HG03521 (cell line): ENCODE measurements at regions not wholly inside any gene's neighbourhood (a gene's known extent, or its start where the extent isn't known, plus 50 kb on each side); places are given as distances from the start of the nearest gene placed in this dataset.

Experiments
- ATAC-seq: cut with Tn5 transposase; IDR thresholded peaks from one replicate; pipeline ENCODE4 v1.9.1; 2021; ENCODE audit warnings: mild to moderate bottlenecking, moderate library complexity; ENCODE audit not compliant: unreplicated experiment

DNA sequence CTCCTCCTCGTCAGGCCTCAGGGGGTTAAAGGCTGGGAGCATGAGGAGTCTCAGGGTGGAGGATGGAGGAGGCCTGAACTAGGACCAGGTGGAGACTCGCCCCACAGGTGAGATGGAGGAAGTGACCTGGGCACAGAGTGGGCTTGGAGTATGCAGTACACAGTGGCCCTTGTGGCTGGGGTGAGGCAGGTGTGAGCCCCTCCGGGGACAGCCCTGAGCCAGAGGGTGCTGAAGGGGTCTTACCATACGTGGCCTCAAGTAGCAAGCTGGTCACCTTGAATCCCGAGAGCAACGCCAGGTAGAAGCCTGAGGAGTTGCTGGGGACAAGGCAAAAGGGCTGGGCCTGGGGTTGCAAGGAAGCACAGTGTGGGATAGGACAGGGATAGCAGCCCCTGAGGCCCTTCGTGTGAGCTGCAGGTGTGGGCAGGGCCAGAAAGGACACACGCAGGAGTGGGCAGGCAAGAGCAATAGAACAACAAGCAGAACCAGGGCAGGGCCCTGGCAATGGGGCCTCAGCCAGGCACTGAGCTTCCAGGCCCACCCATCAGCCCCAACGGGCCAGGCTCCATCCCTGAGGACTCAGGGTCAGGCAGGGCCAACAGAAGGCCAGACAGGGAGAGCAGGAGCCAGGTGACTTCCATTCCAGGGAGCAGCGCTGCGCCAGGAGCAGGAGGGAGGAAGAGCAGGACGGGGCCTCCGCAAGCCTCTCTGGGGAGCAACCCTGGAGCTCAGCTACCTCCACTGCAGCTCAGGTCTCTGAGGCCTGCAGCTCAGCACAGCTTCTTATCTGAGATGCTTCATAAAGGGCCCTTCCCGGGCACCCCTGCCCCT is 64.2 kb upstream of the TNRC6C start:
- ATAC-seq, result no peak

DNA sequence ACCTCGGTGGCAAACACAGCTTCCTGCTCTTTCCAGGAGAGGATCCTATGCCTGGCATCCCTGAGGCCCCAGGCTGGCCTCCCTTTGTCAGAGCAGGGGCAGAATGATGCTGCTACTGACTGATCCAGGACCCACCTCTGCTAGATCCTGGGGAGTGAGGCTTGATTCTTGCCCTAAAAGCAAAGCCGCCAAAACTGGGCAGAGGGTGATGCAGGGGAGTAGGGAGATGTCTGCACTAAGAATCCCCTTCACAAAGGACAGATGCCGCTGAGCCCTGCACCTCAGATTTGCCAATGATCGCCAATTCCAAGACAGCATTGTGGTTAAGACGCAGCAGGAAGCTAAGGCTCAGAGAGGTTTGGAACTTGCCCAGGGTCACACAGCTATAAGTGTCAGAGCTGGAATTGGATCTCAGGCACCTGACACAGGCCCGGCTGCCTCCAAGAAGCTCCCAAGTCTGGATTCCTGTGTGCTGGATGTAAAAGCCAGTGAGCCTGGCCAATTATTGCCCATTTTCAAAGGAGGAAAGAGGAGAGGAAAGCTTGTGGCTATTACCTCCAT is 60.7 kb upstream of the TNRC6C start:
- ATAC-seq, result no peak

DNA sequence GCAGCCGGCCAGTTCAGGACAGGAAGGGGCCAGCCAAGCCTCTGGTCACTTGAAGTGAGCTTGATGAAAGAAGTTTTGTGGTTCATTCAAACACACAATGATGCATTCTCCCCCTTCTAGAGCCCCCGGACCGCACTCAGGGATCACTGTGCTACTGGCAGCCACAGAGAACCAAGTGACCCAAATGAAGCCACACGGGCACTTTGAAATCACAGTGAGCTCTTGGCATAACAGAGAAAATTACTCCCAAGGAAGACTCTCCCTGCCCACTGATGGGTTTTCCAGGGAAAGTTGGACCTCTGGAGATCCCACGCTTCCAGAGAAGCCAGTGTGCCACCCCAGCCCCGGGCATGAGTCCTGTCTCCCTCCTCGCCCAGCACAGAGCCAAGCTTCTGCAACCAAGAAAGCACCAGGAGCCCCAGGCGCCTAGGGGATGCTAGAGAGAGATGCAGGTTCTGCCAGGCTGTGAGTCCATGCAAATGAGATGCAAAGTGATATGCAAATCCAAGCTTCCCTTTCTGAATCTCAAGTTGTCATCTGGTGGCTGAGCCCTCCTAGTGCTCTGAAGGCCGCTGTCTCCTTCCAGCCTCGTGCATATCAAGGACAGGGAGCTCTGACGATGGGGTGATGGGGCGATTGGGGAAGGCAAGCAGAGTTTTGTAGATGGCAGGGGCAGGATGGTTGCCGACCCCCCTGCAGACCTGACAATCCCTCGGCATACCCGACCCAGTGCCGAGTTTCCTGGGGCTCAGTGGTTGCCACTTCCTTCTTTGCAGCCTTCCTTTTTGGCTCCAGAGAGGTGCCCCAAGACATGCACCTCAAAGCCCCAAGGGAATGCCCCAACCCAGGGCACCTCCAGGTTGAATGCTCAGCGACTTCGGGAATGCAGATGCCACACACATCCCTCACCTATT is 59.7 kb upstream of the TNRC6C start:
- ATAC-seq, result no peak

DNA sequence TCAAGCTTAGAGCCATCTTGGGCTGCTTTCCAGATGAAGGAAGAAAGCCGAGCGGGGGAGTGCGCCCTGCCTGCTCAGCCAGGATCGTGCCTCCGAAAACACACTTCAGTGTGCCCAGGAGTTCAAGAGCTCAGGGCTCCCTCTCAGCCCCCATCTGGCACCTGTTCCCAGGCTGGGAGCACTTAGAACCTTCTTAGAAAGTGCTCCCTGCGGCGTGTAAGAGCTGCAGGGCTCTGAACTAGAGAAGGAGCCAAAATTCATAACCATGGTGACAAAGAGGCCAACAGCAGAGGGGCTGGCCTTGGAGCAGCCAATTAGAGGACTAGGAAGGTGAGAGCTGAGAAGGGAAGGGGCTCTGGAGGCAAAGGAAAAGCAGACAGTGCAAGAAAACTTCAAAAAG is 59.0 kb upstream of the TNRC6C start:
- no peak for ATAC-seq

DNA sequence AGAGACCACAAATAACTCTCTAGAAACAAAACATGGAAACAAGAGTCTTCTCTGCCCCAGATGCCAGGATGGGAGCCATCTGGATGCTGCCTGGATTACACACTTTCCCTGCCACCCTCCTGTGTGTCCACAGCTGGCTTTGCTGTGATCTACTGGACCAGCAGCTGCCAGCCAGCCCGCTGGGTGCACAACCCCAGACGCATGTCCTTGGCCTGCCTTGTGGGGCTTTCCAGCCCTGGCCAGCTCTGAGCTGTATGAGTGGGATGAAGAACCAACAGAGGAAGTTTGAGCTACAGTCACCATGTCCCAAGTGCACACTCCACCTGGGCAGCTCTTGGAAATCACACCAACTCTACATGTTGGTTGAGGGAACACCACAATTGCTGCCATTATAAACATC is 57.0 kb upstream of the TNRC6C start:
- ATAC-seq, result no peak

DNA sequence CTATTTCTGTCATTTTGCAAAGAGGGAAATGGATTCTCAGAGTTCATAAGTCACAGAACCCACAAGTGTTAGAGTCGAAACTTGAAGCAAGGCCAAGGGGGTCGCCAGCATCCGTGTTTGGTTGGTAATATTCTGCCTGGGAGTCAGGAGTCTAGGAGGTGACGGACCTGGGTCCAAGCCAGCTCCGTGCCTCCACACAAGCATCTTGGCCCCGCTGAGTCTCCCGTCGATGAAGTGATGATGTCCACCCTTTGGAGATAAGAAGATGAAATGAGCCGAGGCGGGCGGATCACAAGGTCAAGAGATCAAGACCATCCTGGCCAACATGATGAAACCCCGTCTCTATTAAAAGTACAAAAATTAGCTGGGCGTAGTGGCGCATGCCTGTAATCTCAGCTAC is 53.2 kb upstream of the TNRC6C start:
- ATAC-seq, result no peak

DNA sequence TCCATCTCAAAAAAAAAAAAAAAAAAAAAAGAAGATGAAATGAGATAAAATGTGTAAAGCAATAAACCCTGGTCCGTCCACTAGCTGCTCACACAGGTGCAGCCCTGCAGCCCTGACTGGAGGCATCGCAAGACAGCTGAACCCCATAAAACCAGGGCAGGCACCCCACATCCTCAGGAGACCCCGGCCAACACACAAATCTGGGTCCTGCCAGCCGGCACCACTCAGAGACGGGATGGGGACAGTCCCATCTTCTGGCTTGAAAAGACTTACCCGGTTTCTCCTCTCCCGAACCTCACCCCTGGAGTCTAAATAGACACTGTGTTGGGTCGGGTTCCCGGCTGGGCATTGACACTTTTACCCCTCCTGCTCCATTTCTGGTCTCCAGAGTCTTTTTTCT is 52.7 kb upstream of the TNRC6C start:
- ATAC-seq, result no peak

DNA sequence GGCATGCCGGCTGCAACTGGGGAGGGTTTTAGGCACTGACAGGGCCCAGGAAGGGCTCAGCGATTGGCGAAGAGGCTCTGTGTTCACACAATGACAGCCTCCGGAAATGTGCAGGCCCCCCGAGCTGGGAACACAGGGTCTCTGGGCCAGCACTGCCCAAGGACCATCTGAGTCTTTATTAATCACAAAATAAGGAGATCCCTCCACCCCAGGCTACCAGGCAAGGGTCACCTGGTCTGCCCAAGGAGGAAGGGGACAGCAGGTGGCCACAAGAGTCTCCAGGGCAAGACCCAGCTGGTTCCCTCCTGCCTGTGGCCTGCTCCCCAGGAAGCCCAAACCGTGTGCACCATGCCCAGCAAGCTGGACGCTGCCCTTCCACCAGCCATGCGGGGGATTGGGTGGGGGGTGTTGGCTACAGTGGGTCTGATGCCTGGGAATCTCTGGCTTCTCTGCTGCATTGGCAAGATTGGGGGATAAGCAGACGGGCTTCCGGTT is 52.1 kb upstream of the TNRC6C start:
- ATAC-seq, result no peak

DNA sequence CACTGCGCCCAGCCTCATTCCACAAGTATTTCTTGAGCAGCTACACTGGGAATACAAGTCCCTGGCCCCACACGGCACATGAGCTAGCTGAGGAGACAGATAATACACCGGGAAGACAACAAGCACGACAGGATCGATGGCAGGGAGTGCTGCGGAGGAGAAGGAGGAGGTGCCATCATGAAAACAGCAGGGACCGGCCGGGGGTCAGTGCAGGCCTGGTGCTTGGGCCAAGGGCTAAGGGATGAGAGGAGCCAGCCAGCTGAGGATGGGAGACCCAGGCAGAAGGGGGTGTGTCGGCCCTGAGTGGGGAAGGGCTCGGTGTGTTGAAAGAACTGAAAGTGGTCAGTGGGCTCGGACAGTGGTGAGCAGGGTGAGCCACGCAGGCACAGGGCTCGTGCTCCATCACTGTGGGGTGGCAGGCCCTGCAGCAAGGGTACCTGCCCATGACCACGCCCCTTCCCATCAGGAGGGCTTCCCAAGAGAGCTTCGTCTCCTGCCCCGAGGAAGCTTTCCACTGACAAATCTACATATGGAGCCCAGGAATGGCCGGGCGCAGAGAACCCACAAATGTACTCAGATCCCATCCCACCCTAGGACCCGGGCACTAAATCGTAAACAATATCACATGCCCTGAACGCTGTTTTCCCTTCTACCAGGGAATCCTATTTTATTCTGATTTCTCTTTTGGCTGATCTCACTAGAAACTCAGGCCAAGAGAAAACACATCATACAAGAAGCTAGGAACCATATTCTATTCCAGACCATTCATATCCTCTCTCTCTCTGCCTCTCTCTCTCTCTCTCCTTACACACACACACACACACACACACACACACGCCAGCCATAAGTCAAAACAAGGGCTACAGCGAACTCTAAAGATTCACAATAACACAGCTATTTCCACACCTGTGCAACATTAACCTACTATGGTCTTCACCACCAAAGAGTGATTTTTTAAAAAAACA is 50.7 kb upstream of the TNRC6C start:
- ATAC-seq, result no peak

DNA sequence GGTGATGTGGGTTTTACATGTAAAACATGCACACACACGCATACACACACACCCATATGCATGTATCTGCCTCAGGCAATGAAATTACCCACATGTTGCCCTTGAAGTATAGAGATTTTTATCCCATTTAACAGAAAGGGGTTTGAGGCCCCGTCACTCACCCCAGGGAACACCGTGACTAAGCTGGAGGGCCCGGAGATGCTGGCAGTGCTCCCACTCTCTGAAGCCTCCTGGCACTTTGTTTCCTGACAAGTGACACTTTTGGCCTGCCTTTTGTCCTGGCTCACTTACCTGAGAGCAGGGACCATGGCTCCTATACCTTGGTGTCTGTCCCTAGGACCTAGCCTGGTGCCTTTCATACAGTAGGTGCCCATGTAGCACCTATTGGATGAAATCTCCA is 50.0 kb upstream of the TNRC6C start:
- ATAC-seq, result no peak
